Pons (tissue), 1 donor: ENCODE measurements at regions not wholly inside any gene's neighbourhood (a gene's known extent, or its start where the extent isn't known, plus 50 kb on each side); places are given as distances from the start of the nearest gene placed in this dataset.

Source experiments
- DNase-seq: peaks from one replicate; pipeline ENCODE4 v3.0.0-alpha.2; 2016; ENCODE audit warnings: low spot score

- DNase-seq, result no peak
Measured at GRCh38 chr9:70478963-70479641, 64.6 kb upstream of the KLF9 start.

GRCh38 chr9:70477907-70478480 is 63.5 kb upstream of the KLF9 start:
- peak; percentile 26 for DNase-seq

GRCh38 chr9:70477146-70477745 is 62.8 kb upstream of the KLF9 start:
- no peak for DNase-seq

- DNase-seq, result no peak
Measured at GRCh38 chr9:70475211-70475610, 60.8 kb upstream of the KLF9 start.

GRCh38 chr9:70474413-70474812 is 60.0 kb upstream of the KLF9 start:
- DNase-seq, result no peak

- DNase-seq, result no peak
Measured at GRCh38 chr9:70472268-70473249, 58.1 kb upstream of the KLF9 start.

- DNase-seq, result no peak
Measured at GRCh38 chr9:70470050-70471015, 55.9 kb upstream of the KLF9 start.

GRCh38 chr9:70468291-70468690 is 53.8 kb upstream of the KLF9 start:
- DNase-seq, result no peak

- no peak for DNase-seq
Measured at GRCh38 chr9:70466976-70467561, 52.6 kb upstream of the KLF9 start.

- no peak for DNase-seq
Measured at GRCh38 chr9:70465904-70466303, 51.4 kb upstream of the KLF9 start.

- no peak for DNase-seq
Measured at GRCh38 chr9:70465398-70465797, 50.9 kb upstream of the KLF9 start.
